HG02642 (cell line): ENCODE measurements at regions not wholly inside any gene's neighbourhood (a gene's known extent, or its start where the extent isn't known, plus 50 kb on each side); places are given as distances from the start of the nearest gene placed in this dataset.
"Not testable (repeated sequence)": the region's sequence is repeated elsewhere in the genome, so short reads cannot be mapped to it uniquely, and the experiment has no call there.

Source experiments
- ATAC-seq: cut with Tn5 transposase; IDR thresholded peaks from one replicate; pipeline ENCODE4 v1.9.1; 2021; ENCODE audit warnings: mild to moderate bottlenecking; ENCODE audit not compliant: unreplicated experiment, poor library complexity

DNA sequence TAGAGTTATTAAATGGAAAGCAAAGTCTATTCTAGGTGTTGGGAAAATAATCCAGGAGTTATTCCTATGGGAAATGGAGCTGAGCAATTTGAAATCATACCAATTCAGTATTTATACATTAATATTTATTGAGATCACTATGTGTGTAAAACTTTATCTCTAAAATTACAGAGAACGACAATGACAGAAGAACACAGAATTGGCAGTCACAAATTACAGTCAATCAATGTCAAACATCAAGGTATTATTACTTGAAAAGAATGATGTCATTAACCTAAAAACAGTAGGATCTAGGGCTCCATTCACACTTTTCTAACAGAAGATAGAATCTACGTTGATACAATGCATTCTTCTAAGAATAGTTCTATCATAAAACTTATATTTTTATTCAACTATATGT, 154.9 kb upstream of the GJE1 start:
- no peak for ATAC-seq

DNA sequence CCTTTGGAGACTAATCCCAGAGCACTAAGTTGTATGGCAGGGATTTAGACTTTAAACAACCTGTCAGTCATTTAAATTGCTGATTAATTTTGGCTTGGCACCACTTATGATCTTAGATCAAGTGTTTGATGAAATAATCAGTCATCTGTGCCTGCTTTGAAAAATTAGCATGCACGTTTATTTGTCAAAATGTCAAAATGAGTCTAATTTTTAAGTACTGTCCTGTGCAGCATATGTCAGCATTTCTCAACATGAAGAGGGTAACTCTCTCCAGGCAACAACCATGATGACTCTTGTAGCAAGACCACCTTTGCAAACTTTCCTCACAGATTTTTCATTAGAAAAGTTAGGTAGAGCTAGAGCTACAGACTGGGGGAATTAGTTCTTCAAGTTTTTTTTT, 155.7 kb upstream of the GJE1 start:
- ATAC-seq = no peak

DNA sequence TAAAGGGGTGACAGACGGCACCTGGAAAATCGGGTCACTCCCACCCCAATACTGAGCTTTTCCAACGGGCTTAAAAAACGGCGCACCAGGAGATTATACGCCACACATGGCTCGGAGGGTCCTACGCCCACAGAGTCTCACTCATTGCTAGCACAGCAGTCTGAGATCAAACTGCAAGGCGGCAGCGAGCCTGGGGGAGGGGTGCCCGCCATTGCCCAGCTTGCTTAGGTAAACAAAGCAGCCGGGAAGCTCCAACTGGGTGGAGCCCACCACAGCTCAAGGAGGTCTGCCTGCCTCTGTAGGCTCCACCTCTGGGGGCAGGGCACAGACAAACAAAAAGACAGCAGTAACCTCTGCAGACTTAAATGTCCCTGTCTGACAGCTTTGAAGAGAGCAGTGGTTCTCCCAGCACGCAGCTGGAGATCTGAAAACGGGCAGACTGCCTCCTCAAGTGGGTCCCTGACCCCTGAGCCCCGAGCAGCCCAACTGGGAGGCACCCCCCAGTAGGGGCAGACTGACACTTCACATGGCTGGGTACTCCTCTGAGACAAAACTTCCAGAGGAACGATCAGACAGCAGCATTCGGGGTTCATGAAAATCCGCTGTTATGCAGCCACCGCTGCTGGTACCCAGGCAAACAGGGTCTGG, 162.8 kb upstream of the GJE1 start:
- not testable (repeated sequence) for ATAC-seq

DNA sequence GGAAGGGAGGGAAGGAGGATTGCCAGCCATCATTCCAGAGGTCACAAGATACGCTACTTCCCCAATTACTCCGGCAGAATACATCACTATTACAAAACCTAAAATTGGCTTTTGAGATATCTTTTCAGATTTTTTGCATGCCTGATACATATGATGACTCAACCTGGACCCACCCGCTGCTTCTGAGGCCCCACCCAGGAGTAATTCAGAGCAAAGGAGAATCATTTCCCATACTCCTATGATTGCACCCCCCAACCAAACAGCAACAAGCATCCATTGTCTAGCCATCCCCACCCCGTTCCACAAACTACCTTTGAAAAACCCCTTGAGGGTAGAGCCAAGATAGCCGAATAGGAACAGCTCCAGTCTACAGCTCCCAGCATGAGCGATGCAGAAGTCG, 163.5 kb upstream of the GJE1 start:
- no peak for ATAC-seq

DNA sequence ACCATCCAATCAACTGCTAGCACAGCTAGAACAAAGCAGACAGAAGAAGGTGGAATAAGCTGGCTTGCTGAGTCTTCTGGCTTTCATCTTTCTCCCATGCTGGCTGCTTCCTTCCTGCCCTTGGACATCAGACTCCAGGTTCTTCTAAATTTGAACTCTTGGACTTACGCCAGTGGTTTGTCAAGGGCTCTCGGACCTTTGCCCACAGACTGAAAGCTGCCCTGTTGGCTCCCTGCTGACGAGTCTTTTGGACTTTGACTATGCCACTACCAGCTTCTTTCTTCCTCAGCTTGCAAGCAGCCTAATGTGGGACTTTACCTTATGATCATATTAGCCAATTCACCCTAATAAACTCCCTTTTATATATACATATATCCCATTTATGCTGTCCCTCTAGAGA, 164.1 kb upstream of the GJE1 start:
- no peak for ATAC-seq

DNA sequence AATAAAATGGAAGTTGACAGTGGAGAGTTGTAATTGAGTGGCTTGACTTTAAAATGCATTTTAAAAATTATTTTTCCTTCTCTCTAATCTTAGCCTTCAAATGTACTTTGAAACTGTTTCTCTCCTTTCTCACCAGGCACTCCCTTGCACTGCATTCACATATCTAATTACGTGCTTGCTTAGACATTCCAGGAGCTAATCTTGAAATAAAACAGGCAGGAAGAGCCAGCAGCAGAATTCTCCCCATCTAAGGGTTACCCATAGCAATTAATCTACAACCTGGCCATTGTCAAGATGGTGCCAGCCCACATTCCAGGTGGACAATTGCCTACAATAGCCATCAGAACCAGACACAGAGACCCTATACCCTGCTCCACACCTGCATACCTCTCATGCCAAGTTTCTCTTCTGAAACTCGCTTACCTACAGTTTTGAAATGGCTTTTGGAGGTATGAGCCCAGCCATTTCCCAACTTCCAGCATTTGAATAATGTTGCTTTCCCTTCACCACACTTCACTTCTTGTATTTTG, 167.6 kb upstream of the GJE1 start:
- ATAC-seq = no peak

DNA sequence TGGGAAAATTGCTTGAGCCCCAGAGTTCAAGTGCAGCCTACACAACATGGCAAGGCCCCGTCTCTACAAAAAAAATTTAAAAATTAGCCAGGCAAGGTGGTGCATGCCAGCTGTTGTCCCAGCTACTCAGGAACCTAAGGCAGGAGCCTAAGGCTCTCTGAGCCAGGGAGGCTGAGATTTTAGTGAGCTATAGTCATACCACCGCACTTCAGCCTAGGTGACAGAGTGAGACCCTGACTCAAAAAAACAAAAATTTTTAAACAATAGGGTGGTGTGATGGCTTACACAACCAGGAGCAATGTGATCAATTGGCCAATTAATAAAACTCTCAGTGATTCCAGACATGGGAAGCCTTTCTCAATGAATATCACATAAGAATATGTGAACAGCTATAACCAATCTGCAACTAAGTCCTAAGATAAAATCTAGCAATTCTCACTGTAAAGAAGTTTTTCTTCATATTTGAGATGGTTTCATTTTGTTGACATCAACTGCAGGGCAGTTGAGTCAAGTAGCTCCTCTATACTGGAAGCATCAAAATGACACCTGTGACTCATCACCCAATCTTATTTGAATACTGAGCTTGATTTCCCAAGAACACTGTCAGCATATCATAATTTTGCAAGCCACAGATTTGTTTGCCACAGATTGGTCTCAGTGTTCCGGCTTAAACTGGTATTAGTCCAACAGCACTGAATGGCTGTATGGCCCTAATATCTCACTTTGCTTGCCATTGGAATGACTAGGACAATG, 169.0 kb upstream of the GJE1 start:
- no peak for ATAC-seq

DNA sequence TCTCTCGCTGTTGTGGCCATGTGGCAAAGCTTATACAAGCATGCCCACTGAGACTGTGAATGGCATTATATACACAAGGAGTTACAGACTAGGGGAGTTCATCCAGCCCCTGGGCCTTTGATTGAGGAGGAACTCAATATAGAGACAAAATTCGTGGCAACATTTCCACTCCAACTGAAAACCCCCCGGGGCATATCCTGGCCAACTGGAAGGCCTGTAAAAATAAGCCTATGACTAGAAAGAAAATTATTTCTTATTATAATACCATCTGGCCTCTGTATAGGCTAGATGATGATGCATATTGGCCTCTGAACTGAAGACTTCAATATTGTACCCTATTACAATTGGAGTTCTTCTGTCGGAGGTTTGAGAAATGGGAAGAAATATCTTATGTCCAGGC, 175.5 kb upstream of the GJE1 start:
- no peak for ATAC-seq

DNA sequence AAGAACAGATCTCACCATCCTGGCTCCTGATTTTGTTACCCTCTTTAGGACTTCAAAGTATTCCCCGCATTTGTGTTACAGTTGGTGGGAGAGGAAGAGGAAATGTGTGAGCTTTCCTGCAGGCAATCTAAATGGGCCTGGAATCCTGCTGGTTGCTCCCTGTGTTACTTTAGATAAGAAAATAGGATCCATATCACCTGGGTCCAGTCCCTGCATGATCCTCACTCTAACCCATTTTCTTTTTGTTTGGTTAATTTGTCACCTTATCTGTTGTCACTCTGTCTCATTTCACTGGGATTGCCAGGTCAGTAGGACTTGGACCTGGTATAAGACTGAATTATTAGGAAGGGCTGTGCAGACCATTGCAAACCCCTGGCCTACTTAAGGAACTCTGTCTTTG, 175.9 kb upstream of the GJE1 start:
- ATAC-seq = no peak

DNA sequence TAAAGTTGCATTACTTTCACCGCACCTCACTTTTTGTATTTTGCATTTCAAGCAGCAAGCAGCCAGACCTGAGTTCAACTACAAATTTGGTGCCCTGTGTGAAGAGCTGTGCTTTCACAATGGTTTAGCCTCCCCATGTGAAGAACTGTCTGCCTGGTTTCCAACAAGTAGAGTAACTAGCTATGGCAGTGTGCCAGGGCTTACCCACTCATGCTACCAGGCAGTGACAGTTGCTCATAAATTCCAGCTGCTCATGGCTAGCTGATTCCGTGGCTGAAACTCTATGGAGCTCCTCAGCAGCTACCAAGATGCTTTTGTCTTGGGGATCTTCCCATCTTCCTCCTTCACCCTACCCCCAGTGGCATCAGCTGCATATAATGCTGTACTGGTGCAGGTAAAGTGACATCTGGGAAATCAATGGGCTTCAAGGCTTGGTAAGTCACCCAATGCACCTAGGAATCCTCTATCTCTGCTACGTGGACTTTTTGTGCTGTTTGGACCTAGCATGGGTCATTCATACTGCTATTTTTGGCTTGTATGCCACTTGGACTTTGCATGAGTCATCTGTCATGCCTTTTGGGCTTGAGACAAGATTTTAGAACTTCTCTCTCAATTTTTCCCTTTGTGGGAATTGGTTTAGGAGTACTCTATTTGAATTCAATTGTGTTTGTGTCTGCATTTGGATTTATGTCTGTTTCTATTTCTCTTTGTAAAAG, 176.5 kb upstream of the GJE1 start:
- no peak for ATAC-seq

DNA sequence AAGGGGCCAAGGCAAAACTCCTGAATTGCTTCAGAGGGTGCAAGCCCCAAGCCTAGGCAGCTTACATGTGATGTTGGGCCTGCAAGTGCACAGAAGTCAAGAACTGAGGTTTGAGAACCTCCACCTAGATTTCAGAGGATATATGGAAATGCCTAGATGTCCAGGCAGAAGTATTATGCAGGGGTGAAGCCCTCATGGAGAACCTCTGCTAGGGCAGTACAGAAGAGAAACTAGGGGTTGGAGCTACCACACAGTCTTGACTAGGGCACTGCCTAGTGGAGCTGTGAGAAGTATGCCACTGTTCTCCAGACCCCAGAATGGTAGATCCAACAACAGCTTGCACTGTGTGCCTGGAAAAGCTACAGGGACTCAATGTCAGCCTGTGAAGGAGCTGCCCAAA, 179.7 kb upstream of the GJE1 start:
- ATAC-seq = no peak

DNA sequence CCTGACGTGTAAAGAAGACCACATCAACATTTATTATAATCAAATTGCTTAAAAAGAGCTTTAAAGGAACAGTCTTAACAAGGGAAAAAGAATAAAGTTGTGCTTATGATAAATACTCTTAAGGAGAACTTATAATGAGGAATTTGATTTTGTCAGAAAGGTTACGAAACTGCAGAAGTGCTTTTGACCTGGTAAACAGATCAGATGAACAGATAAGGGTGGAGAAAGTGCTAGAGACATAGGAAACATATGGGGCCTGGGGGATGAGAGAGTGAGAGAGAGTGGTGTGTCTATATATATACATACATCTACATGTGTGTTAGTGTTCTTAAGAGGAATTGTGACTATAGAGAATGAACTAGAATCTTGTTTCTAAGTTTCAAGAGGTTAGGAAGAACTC, 186.2 kb upstream of the GJE1 start:
- no peak for ATAC-seq

DNA sequence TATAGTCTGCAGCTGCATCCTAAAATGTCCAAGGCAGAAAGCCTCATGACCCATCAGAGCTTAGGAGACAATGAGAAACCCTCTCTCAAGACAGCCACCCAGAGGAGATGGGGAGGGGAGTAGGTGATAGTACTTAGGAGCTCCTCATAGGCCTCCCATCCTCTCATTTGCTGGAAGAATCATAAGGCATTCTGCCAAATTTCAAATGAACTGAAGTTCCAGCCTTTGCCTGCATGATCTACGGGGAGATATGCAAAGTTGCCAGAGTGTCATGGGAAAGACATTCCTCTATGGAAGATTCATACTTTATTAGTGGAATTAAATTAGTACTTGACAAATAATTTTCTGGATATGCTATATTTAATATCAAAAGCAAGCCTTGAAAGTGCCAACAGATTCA, 194.1 kb upstream of the GJE1 start:
- ATAC-seq = no peak

DNA sequence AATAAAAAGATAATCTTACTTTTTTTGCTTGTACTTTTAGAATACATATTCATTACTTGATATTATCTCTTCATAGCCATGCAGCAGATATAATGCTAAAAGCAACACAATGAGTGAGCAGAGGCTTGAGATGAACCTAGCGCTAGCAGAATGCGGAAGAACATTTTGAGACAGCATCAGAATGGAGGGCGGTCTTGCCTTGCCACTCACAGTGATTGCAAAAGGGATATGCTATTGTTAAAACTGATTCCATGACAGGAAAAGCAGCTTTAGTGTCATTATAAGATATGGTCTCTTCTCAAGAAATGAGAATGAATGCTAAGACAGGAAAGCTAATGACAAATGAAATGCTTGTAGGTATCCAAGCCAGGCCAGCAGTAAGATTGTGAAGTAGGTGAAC, 200.0 kb upstream of the GJE1 start:
- ATAC-seq = no peak

DNA sequence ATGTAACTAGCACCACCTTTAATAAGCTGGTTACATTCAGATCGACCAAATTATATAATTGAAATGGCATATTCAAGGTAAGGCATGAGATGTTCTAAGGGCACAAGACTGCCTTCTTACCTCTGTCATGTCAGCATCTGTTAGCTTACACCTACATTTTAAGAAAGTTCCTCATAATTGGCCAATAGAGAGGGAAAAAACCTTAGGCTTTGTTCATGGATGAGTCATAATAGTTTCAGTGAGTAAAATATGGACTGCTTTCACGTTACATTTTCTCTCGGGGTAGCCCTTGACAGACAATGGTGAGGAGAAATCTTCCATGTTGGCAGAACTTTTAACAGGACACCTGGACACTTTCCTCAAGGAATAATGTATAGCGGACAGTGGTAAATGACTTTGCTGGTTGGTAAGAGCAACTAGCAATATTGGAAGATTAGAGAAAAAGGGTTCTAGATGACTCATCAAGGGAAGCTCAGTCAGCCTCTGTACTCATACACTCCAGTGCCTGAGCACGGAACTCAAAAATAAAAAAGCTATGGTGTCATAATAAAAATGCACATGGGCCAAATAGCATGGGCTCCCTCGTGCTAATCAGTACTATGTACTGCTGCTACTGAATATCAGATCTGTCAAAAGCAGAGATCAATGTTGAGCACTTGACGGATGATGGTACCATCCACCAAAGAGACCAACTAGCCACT, 206.4 kb upstream of the GJE1 start:
- peak; percentile 67 for ATAC-seq

DNA sequence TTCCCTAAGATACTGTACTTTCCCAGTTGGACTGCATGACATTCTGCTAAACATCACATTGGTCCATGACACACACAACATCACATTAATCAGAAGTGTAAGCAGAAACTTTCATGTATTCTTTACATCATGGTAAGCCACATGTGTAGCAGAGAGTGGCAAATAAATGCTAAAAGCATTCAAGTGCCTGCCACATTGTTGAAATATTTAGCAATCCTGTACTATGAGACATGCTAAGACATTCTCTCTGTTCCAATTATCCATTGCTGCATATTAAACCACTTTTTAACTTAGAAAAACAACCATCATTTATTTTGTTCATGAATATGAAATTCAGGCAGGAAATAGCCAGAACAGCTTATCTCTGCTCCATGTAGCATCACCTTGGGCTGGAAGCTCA, 207.7 kb upstream of the GJE1 start:
- ATAC-seq = no peak

DNA sequence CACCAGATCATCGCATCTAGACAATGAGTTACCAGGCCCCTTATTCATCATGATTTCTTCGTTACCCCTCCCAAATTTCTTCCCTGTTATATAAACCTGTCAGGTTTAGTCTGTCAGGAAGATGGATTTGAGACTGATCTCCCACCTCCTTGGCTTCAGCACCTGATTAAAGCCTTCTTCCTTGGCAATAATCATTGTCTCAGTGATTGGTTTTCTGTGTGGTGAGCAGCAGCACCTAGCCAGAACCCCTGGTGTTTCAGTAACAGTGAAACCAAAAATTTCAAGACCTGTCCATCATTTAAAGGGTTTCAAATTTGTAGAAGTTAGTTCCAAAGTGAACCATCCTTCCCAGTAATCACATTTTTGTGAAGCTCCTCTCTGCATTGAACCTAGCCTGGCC, 209.8 kb upstream of the GJE1 start:
- no peak for ATAC-seq

DNA sequence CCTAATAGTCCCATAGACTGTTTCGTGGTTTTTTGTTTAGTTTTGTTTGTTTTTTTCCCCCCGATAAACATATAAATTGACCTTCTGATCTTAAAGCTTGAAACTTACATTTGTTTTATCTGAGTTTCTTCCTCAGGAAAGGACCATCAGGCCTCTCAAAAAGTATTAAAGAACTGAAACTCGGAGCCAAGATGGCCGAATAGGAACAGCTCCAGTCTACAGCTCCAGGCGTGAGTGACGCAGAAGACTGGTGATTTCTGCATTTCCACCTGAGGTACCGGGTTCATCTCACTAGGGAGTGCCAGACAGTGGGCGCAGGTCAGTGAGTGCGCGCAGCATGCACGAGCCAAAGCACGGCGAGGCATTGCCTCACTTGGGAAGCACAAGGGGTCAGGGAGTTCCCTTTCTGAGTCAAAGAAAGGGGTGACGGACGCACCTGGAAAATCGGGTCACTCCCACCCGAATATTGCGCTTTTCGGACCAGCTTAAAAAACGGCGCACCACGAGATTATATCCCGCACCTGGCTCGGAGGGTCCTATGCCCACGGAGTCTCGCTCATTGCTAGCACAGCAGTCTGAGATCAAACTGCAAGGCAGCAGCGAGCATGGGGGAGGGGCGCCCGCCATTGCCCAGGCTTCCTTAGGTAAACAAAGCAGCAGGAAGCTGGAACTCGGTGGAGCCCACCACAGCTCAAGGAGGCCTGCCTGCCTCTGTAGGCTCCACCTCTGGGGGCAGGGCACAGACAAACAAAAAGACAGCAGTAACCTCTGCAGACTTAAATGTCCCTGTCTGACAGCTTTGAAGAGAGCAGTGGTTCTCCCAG, 215.8 kb upstream of the GJE1 start:
- ATAC-seq = not testable (repeated sequence)

DNA sequence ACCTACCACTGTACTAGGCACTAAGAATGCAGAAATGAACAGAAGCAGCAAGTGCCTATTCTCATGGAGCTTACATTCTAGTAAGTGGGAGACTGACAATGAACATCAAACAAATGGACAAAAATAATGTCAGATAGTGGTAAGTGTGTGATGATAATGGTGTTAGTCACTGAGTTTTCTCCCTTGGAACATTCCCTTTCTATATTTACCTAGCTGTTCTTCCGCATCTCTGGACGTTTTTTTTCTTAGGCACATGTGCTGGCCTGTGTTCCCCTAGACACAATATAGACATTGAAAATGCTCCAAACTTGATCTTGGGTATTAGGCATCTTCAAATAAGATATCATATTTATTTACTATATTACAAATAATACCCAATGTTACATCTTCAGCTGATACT, 218.1 kb upstream of the GJE1 start:
- ATAC-seq = no peak

DNA sequence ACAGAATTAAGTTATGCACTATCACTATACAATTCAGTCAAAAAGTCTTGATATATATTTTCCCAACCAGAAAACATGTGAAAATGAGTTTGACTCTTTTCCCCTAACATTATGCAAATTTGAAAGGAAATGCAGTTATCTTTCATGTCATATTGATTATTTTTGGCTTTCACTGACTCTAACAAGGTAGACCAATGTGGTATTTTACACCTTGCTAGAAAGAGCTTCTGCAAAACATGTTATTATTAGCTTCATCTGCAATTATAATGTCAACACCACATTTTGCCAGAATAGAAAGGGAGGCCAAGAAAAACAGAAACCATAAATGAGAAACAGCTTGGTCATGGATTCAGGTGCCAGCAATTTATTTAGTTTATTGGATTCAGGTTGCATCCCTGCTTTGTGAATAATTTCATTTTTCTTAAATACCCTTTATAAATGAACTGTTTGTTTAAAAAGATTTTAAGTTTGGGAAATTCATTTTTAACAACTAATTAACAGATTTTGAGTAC, 226.1 kb upstream of the GJE1 start:
- ATAC-seq = no peak
